DOHH2 (cell line): ENCODE measurements at regions not wholly inside any gene's neighbourhood (a gene's known extent, or its start where the extent isn't known, plus 50 kb on each side); places are given as distances from the start of the nearest gene placed in this dataset.

Source experiments
- H3F3A ChIP-seq: fragments of 200-600 bp; sonication (generic), shearing (Covaris generic); 2 replicates; pipeline ENCODE4 v1.6.0; 2016; ENCODE audit warnings: antibody characterized with exemption, mild to moderate bottlenecking; ENCODE audit not compliant: control insufficient read depth, insufficient read depth
- H3K27ac ChIP-seq: fragments of 200-600 bp; sonication (generic); 2 replicates; pipeline ENCODE4 v1.5.1; 2014; ENCODE audit warnings: low read depth, mild to moderate bottlenecking, low read length, moderate library complexity
- H3K27me3 ChIP-seq: fragments of 200-600 bp; sonication (generic); 2 replicates; pipeline ENCODE4 v1.6.1; 2014; ENCODE audit warnings: mild to moderate bottlenecking, low read length, mixed read lengths; ENCODE audit not compliant: control insufficient read depth
- H3K36me3 ChIP-seq: fragments of 200-600 bp; sonication (generic); 2 replicates; pipeline ENCODE4 v1.6.1; 2014; ENCODE audit warnings: mild to moderate bottlenecking, low read length, moderate library complexity, mixed read lengths; ENCODE audit not compliant: control insufficient read depth
- H3K4me1 ChIP-seq: fragments of 200-600 bp; sonication (generic); 2 replicates; pipeline ENCODE4 v1.6.1; 2014; ENCODE audit warnings: mild to moderate bottlenecking, low read length, mixed read lengths; ENCODE audit not compliant: control insufficient read depth
- H3K4me2 ChIP-seq: fragments of 200-600 bp; sonication (generic); 2 replicates; pipeline ENCODE4 v1.6.0; 2014; ENCODE audit warnings: mild to moderate bottlenecking, low read length, moderate library complexity
- H3K4me3 ChIP-seq: fragments of 200-600 bp; sonication (generic); 2 replicates; pipeline ENCODE4 v1.5.1; 2014; ENCODE audit warnings: mild to moderate bottlenecking, low read length, mixed read lengths
- H3K79me2 ChIP-seq: fragments of 200-600 bp; sonication (generic); 2 replicates; pipeline ENCODE4 v1.6.1; 2014; ENCODE audit warnings: mild to moderate bottlenecking, low read length, mixed read lengths; ENCODE audit not compliant: control insufficient read depth
- H3K9me2 ChIP-seq: fragments of 200-600 bp; sonication (generic); replicated peaks from 2 replicates; pipeline ENCODE4 v1.6.1; 2014; ENCODE audit warnings: mild to moderate bottlenecking, low read length, mixed read lengths; ENCODE audit not compliant: control insufficient read depth
- H3K9me3 ChIP-seq: fragments of 200-600 bp; sonication (generic); 2 replicates; pipeline ENCODE4 v1.6.1; 2014; ENCODE audit warnings: antibody characterized with exemption, low read length, mixed read lengths; ENCODE audit not compliant: control insufficient read depth, insufficient read depth
- H4K20me1 ChIP-seq: fragments of 200-600 bp; sonication (generic); 2 replicates; pipeline ENCODE4 v1.6.0; 2014; ENCODE audit warnings: low read depth, mild to moderate bottlenecking, antibody characterized with exemption, low read length, moderate library complexity; ENCODE audit not compliant: control insufficient read depth, insufficient read depth
- CTCF ChIP-seq: fragments of 200-600 bp; sonication (generic); IDR thresholded peaks from one replicate; pipeline ENCODE4 v1.5.1; 2014; ENCODE audit warnings: antibody characterized with exemption, mild to moderate bottlenecking, low read depth, low read length; ENCODE audit not compliant: poor library complexity, severe bottlenecking
- EZH2phosphoT487 ChIP-seq: fragments of 200-600 bp; sonication (generic); IDR thresholded peaks from 2 replicates; pipeline ENCODE4 v1.6.1; 2017; ENCODE audit warnings: borderline replicate concordance, mild to moderate bottlenecking, antibody characterized with exemption, low read length, moderate library complexity, mixed read lengths

GRCh38 chr4:187204389-187204918 is 480.8 kb upstream of the FAT1 start:
- no peak for TF ChIP-seq EZH2phosphoT487
- TF ChIP-seq CTCF: no peak
- Histone ChIP-seq H3K4me2 (no peak overlapping the region), H3K27ac (no peak overlapping the region), H3K9me3 (no peaks in the 10 kb centered on the region), H3K27me3 (no peaks in the 10 kb centered on the region), H3K36me3 (no peaks in the 10 kb centered on the region), H4K20me1 (no peaks in the 10 kb centered on the region), H3K79me2 (no peaks in the 10 kb centered on the region), H3F3A (no peaks in the 10 kb centered on the region), H3K4me1 (no peaks in the 10 kb centered on the region), H3K4me3 (no peak overlapping the region), H3K9me2 (no peaks in the 10 kb centered on the region)

GRCh38 chr4:187207931-187208330 is 484.3 kb upstream of the FAT1 start:
- Histone ChIP-seq H3K4me2 (no peak overlapping the region), H3K27me3 (no peaks in the 10 kb centered on the region), H3K4me3 (no peak overlapping the region), H3K79me2 (no peaks in the 10 kb centered on the region), H3K9me2 (no peaks in the 10 kb centered on the region), H3K36me3 (no peaks in the 10 kb centered on the region), H3K27ac (no peak overlapping the region), H3K4me1 (no peaks in the 10 kb centered on the region), H3K9me3 (no peaks in the 10 kb centered on the region; the same call in 1 of the 2 replicates), H4K20me1 (no peaks in the 10 kb centered on the region), H3F3A (no peaks in the 10 kb centered on the region)
- TF ChIP-seq CTCF (no peak), EZH2phosphoT487 (no peak)

- Histone ChIP-seq H3K9me2 (no peaks in the 10 kb centered on the region), H3K36me3 (no peaks in the 10 kb centered on the region), H3K4me3 (no peak overlapping the region), H3F3A (no peaks in the 10 kb centered on the region), H3K79me2 (no peaks in the 10 kb centered on the region), H3K27ac (no peak overlapping the region), H3K4me1 (no peaks in the 10 kb centered on the region), H3K27me3 (no peaks in the 10 kb centered on the region), H4K20me1 (no peaks in the 10 kb centered on the region), H3K4me2 (no peak overlapping the region), H3K9me3 (no peaks in the 10 kb centered on the region; the same call in 1 of the 2 replicates)
- TF ChIP-seq EZH2phosphoT487: no peak
- TF ChIP-seq CTCF: no peak
Measured at GRCh38 chr4:187208651-187209050, 485.0 kb upstream of the FAT1 start.
